Lower lobe of right lung (tissue), 2 donors: ENCODE measurements at regions not wholly inside any gene's neighbourhood (a gene's known extent, or its start where the extent isn't known, plus 50 kb on each side); places are given as distances from the start of the nearest gene placed in this dataset.
"Not testable (repeated sequence)": the region's sequence is repeated elsewhere in the genome, so short reads cannot be mapped to it uniquely, and the experiment has no call there.

Source experiments
- ATAC-seq, 2 donors: fragments of 200-7000 bp; cut with Tn5 transposase; one replicate each; pipeline ENCODE4 v1.9.1; 2020 to 2022; ENCODE audit warnings: mild to moderate bottlenecking in 2 of 2, moderate library complexity in 2 of 2
- DNase-seq: peaks from one replicate; pipeline ENCODE4 v3.0.0-alpha.2; 2020
- H3K27ac ChIP-seq: fragments of 200-600 bp; one replicate; pipeline ENCODE4 v1.8.0; 2022
- H3K27me3 ChIP-seq: fragments of 200-600 bp; one replicate; pipeline ENCODE4 v1.8.0; 2022; ENCODE audit warnings: low read depth
- H3K36me3 ChIP-seq: fragments of 200-600 bp; one replicate; pipeline ENCODE4 v1.8.0; 2022; ENCODE audit warnings: mild to moderate bottlenecking
- H3K4me1 ChIP-seq: fragments of 200-600 bp; one replicate; pipeline ENCODE4 v1.8.0; 2022
- H3K4me3 ChIP-seq: fragments of 200-600 bp; one replicate; pipeline ENCODE4 v1.8.0; 2022; ENCODE audit warnings: mild to moderate bottlenecking
- H3K9me3 ChIP-seq: fragments of 200-600 bp; one replicate; pipeline ENCODE4 v1.8.0; 2022
- CTCF ChIP-seq: fragments of 200-600 bp; IDR thresholded peaks from one replicate; pipeline ENCODE4 v1.8.0; 2022; ENCODE audit warnings: antibody characterized with exemption, mild to moderate bottlenecking
- intact Hi-C: fragments of 100-400 bp; cut with DNase I; formaldehyde crosslinking; loops from one replicate; pipeline ENCODE4 v1.11.0; 2022
- donor health status: DM: no; HTN: yes; CAD: no; lungs with severe emphysema.

GRCh38 chr5:143635888-143636287 is 176.1 kb upstream of the HMHB1 start:
- no peak overlapping the region for H3K27ac ChIP-seq
- DNase-seq (no peak), ATAC-seq (no peak)
- TF ChIP-seq CTCF = no peak
- intact Hi-C loops = no loop called here
- H3K36me3 ChIP-seq = no peaks in the 10 kb centered on the region
- no peaks in the 10 kb centered on the region for H3K9me3 ChIP-seq
- H3K27me3 ChIP-seq = no peaks in the 10 kb centered on the region
- H3K4me1 ChIP-seq = peaks cover 10% of the 10 kb centered on the region
- no peak overlapping the region for H3K4me3 ChIP-seq

GRCh38 chr5:143635146-143635752 is 176.7 kb upstream of the HMHB1 start:
- Histone ChIP-seq H3K36me3 (no peaks in the 10 kb centered on the region), H3K27me3 (no peaks in the 10 kb centered on the region), H3K9me3 (no peaks in the 10 kb centered on the region), H3K27ac (no peak overlapping the region), H3K4me3 (no peak overlapping the region), H3K4me1 (peaks cover 10% of the 10 kb centered on the region)
- peak; percentile 91 to 97 for ATAC-seq
- intact Hi-C loops = no loop called here
- no peak for TF ChIP-seq CTCF
- DNase-seq = no peak

GRCh38 chr5:143634689-143635088 is 177.3 kb upstream of the HMHB1 start:
- no peak overlapping the region for H3K27ac ChIP-seq

GRCh38 chr5:143629871-143630659 is 181.9 kb upstream of the HMHB1 start:
- no peak for TF ChIP-seq CTCF
- no peaks in the 10 kb centered on the region for H3K27me3 ChIP-seq
- no peak overlapping the region for H3K4me3 ChIP-seq
- intact Hi-C loops = no loop called here
- DNase-seq = no peak
- peak; percentile 91 to 97 for ATAC-seq
- peak overlapping the region; percentile 59 for H3K27ac ChIP-seq
- no peaks in the 10 kb centered on the region for H3K9me3 ChIP-seq
- H3K36me3 ChIP-seq = no peaks in the 10 kb centered on the region
- H3K4me1 ChIP-seq = peaks cover 13% of the 10 kb centered on the region

More at GRCh38 chr5:143634689-143635088, 177.3 kb upstream of the HMHB1 start:
- no peak overlapping the region for H3K4me3 ChIP-seq
- H3K27me3 ChIP-seq = no peaks in the 10 kb centered on the region
- DNase-seq (no peak), ATAC-seq (no peak)
- no peak for TF ChIP-seq CTCF
- H3K4me1 ChIP-seq = peaks cover 10% of the 10 kb centered on the region
- H3K9me3 ChIP-seq = no peaks in the 10 kb centered on the region
- H3K36me3 ChIP-seq = no peaks in the 10 kb centered on the region
- intact Hi-C loops = no loop called here

- H3K27ac ChIP-seq, H3K4me3 ChIP-seq, intact Hi-C loops, H3K4me1 ChIP-seq, ATAC-seq, DNase-seq, H3K9me3 ChIP-seq, H3K27me3 ChIP-seq, H3K36me3 ChIP-seq: not testable (repeated sequence)
Measured at GRCh38 chr5:143625048-143625447, 186.9 kb upstream of the HMHB1 start.

- Histone ChIP-seq H3K9me3 (no peaks in the 10 kb centered on the region), H3K27ac (no peak overlapping the region), H3K27me3 (no peaks in the 10 kb centered on the region), H3K4me1 (peaks cover 5% of the 10 kb centered on the region), H3K36me3 (no peaks in the 10 kb centered on the region), H3K4me3 (no peak overlapping the region)
- intact Hi-C loops = no loop called here
- TF ChIP-seq CTCF = no peak
- no peak for DNase-seq
- ATAC-seq = no peak
Measured at GRCh38 chr5:143624465-143624864, 187.5 kb upstream of the HMHB1 start.
